Right lobe of liver (tissue), 4 donors: ENCODE measurements at regions not wholly inside any gene's neighbourhood (a gene's known extent, or its start where the extent isn't known, plus 50 kb on each side); places are given as distances from the start of the nearest gene placed in this dataset.

ENCODE experiments used
- POLR2A ChIP-seq: fragments of 450-650 bp; IDR thresholded peaks from one replicate; pipeline ENCODE4 v1.6.1; 2017; ENCODE audit warnings: antibody characterized with exemption, mild to moderate bottlenecking
- TF ChIP-seq, protein P1 (sequence below), 4 donors: fragments of 200-600 bp in 3 of 4; fragments of 450-650 bp in 1 of 4; IDR thresholded peaks; one replicate each; pipeline versions ENCODE4 v1.5.1 to v1.8.0; 2016 to 2022; ENCODE audit warnings: antibody characterized with exemption in 4 of 4, mild to moderate bottlenecking in 2 of 4
- donor health status: DM: no; HTN: no; CAD: no.
- donor health status: DM: no; HTN: no; CAD: no.
- donor health status: DM: no; HTN: yes; CAD: no.

DNA sequence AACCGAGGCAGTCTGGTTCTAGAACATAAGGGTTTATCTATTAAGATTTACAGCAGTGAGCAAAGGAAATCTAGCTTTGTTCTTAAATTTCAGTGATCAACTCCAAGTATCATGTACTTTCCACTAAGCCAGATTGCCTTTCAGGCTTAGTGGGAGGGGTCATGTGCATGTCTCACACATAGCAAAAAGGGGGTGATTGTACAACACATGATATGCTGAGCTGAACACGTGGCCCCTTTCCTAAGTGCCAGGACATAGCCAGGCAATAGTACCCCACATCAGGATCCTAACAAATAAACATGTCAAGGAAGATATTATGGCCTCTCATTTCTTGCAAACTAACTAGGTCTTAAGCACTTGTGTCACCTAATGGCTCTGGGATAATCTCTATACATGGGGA lies 347.2 kb downstream of the C12orf75 start:
- TF ChIP-seq, protein P1, sequence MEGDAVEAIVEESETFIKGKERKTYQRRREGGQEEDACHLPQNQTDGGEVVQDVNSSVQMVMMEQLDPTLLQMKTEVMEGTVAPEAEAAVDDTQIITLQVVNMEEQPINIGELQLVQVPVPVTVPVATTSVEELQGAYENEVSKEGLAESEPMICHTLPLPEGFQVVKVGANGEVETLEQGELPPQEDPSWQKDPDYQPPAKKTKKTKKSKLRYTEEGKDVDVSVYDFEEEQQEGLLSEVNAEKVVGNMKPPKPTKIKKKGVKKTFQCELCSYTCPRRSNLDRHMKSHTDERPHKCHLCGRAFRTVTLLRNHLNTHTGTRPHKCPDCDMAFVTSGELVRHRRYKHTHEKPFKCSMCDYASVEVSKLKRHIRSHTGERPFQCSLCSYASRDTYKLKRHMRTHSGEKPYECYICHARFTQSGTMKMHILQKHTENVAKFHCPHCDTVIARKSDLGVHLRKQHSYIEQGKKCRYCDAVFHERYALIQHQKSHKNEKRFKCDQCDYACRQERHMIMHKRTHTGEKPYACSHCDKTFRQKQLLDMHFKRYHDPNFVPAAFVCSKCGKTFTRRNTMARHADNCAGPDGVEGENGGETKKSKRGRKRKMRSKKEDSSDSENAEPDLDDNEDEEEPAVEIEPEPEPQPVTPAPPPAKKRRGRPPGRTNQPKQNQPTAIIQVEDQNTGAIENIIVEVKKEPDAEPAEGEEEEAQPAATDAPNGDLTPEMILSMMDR (IDR thresholded peaks at IDR 0.05), result no peak
- no peak for TF ChIP-seq POLR2A
